Kidney (tissue), 13 donors: ENCODE measurements at regions not wholly inside any gene's neighbourhood (a gene's known extent, or its start where the extent isn't known, plus 50 kb on each side); places are given as distances from the start of the nearest gene placed in this dataset.

Source experiments
- DNase-seq, 5 donors: peaks; one replicate each; pipeline ENCODE4 v3.0.0-alpha.2; 2013 to 2020
- FAIRE-seq: peaks from 2 replicates; lab custom pipeline; 2012; peaks lifted over from hg19 to GRCh38; lab: Jason Lieb, UNC
- H3K27ac ChIP-seq, 2 donors: one replicate each; pipeline ENCODE4 v1.7.0; 2013; ENCODE audit warnings: low read depth in 2 of 2, low read length in 2 of 2, inconsistent platforms in 1 of 2
- H3K27me3 ChIP-seq: one replicate; pipeline ENCODE4 v1.7.1; 2013; ENCODE audit warnings: low read length, inconsistent platforms; ENCODE audit not compliant: control insufficient read depth, insufficient read depth
- H3K36me3 ChIP-seq, 3 donors: one replicate each; pipeline versions ENCODE4 v1.7.0 to v1.7.1; 2013; ENCODE audit warnings: low read length in 3 of 3, control low read depth in 1 of 3, inconsistent platforms in 1 of 3; ENCODE audit not compliant: insufficient read depth in 3 of 3, control insufficient read depth in 2 of 3
- H3K4me1 ChIP-seq, 3 donors: one replicate each; pipeline versions ENCODE4 v1.7.0 to v1.7.1; 2013; ENCODE audit warnings: low read length in 3 of 3, inconsistent platforms in 1 of 3, low read depth in 1 of 3; ENCODE audit not compliant: control insufficient read depth in 2 of 3, insufficient read depth in 2 of 3
- H3K4me3 ChIP-seq, 3 donors: one replicate each; pipeline versions ENCODE4 v1.7.0 to v1.8.1; 2013; ENCODE audit warnings: low read length in 3 of 3, control low read depth in 1 of 3, inconsistent platforms in 1 of 3
- H3K9ac ChIP-seq, 3 donors: one replicate each; pipeline versions ENCODE4 v1.7.0 to v1.7.1; 2013; ENCODE audit warnings: low read length in 3 of 3, control low read depth in 1 of 3, inconsistent platforms in 1 of 3
- H3K9me3 ChIP-seq, 3 donors: one replicate each; pipeline versions ENCODE4 v1.7.0 to v1.7.1; 2013; ENCODE audit warnings: low read length in 3 of 3, control low read depth in 1 of 3, inconsistent platforms in 1 of 3; ENCODE audit not compliant: control insufficient read depth in 2 of 3, insufficient read depth in 1 of 3
- CTCF ChIP-seq: IDR thresholded peaks from 3 replicates; pipeline ENCODE4 v1.5.1; 2012; ENCODE audit warnings: mild to moderate bottlenecking, moderate library complexity, borderline replicate concordance; ENCODE audit not compliant: insufficient read depth; ENCODE audit errors: extremely low read depth
- intact Hi-C: fragments of 100-400 bp; cut with DNase I; formaldehyde crosslinking; loops from one replicate; pipeline ENCODE4 v1.11.1; 2022
- donor health status: control.
- donor health status: control.
- donor health status: control.
- donor health status: control.
- donor health status: control.
- donor health status: DM: yes; HTN: yes; CAD: no.
- donor health status: Normal renal cell carcinoma (clear cell type).

DNA sequence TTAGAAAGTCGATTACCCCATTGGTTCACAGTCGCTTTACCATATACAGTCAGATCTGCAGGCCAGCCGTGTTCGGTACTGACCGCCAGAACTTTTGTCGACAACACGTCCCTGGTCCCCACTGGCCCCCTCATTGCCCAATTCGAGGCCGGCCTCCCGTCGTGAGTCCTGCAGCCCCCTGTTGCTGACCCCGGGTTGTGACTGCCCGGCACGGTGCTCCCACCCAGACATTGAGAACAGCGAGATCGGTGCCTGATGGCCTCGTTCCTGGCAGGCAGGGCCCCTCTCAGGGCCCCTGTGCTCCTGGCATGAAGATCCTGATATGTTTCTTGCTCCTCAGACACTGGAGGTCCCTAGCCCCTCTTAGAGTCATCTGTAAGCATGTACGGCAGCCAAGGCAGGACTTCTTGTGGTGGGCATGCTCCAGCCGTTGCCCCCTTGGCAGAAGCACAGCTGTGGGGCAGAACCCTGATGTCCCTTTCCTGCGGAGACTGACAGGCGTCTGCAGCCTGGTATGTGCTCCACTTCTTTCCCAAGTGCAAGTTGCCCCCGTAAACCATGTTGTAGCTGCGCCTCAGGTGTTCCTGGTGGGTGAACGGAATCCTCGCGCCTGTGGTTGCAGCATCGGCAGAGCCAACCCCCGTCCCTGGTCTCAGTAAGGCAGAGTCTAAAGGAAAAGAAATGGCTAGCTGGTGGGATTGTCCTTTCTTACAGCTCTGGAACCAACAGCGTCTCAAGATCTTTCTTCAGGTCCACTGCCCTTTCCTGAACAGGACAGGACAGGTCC, 123.2 kb upstream of the SPACA7 start:
- intact Hi-C loops = no loop called here
- Histone ChIP-seq H3K9me3 (no peaks in the 10 kb centered on the region), H3K27ac (no peak overlapping the region), H3K36me3 (no peaks in the 10 kb centered on the region), H3K4me3 (no peak overlapping the region), H3K27me3 (no peaks in the 10 kb centered on the region), H3K4me1 (no peaks in the 10 kb centered on the region), H3K9ac (no peak overlapping the region)
- FAIRE-seq (no peak), DNase-seq (no peak)
- TF ChIP-seq CTCF = no peak

- intact Hi-C loops = no loop called here
- H3K36me3 ChIP-seq = no peaks in the 10 kb centered on the region
- H3K9me3 ChIP-seq = no peaks in the 10 kb centered on the region
- FAIRE-seq (no peak), DNase-seq (no peak)
- no peak overlapping the region for H3K9ac ChIP-seq
- TF ChIP-seq CTCF = no peak
- H3K27ac ChIP-seq = no peak overlapping the region
- no peak overlapping the region for H3K4me3 ChIP-seq
- no peaks in the 10 kb centered on the region for H3K4me1 ChIP-seq
- no peaks in the 10 kb centered on the region for H3K27me3 ChIP-seq
Observed at GRCh38 chr13:112253631-112254030, 122.5 kb upstream of the SPACA7 start.

DNA sequence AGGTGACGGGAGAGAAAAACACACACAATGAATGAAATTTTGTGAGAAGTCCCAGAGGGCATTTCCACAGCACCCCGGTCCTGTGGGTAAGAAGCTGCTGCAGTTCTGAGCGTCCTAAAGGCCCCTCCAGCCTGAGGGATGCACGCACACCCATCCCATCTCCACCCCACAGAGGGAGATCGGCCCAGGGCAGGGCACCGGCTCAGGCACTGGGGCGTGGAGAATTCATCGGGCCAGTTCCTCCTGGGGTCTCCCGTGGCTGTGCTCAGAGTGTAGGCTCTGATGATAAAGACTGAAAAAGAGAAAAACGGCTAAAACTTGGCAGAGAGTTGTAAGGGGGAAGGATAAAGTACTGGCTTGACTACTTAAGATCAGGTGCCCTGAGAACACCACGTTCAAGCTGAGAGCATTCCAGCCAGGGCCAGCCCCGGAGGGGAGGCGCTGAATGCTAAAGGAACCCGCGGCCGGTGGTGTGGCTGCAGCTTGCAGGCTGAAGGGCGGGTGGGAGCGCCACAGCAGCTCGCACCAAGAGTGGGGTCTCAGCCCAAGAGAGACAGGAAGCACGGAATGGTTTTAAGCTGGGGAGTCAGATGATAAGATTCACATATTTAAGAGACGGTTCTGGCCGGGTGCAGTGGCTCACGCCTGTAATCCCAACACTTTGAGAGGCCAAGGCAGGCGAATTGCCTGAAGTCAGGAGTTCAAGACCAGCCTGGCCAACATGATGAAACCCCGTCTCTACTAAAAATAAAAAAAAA, 121.9 kb upstream of the SPACA7 start:
- Histone ChIP-seq H3K27ac (no peak overlapping the region), H3K4me1 (no peaks in the 10 kb centered on the region), H3K4me3 (no peak overlapping the region), H3K36me3 (no peaks in the 10 kb centered on the region), H3K9ac (no peak overlapping the region), H3K27me3 (no peaks in the 10 kb centered on the region), H3K9me3 (no peaks in the 10 kb centered on the region)
- no peak for TF ChIP-seq CTCF
- DNase-seq (no peak), FAIRE-seq (no peak)
- intact Hi-C loops = no loop called here
